Hepatocyte (in vitro differentiated cells): ENCODE measurements at regions not wholly inside any gene's neighbourhood (a gene's known extent, or its start where the extent isn't known, plus 50 kb on each side); places are given as distances from the start of the nearest gene placed in this dataset.
A peak's percentile ranks its signal among the peaks of the same experiment; 100 is the strongest.

ENCODE experiments used
- DNase-seq: peaks from one replicate; pipeline ENCODE4 v3.0.0-alpha.2; 2016; ENCODE audit warnings: low spot score
- H2AFZ ChIP-seq: fragments of 200-600 bp; sonication (generic); 2 replicates; pipeline ENCODE4 v1.6.0; 2016; ENCODE audit warnings: antibody characterized with exemption, mild to moderate bottlenecking
- H3K27ac ChIP-seq: fragments of 200-600 bp; sonication (generic); 2 replicates; pipeline ENCODE4 v1.5.1; 2016; ENCODE audit warnings: mild to moderate bottlenecking
- H3K27me3 ChIP-seq: fragments of 200-600 bp; sonication (generic); 2 replicates; pipeline ENCODE4 v1.6.1; 2016
- H3K36me3 ChIP-seq: fragments of 200-600 bp; sonication (generic); replicated peaks from 2 replicates; pipeline ENCODE4 v1.5.1; 2016; ENCODE audit warnings: low read depth; ENCODE audit not compliant: insufficient read depth
- H3K4me1 ChIP-seq: fragments of 200-600 bp; sonication (generic); 2 replicates; pipeline ENCODE4 v1.5.1; 2016; ENCODE audit warnings: mild to moderate bottlenecking, moderate library complexity; ENCODE audit not compliant: insufficient read depth
- H3K4me2 ChIP-seq: fragments of 200-600 bp; sonication (generic); 2 replicates; pipeline ENCODE4 v1.6.0; 2016
- H3K4me3 ChIP-seq: fragments of 200-600 bp; sonication (generic); 2 replicates; pipeline ENCODE4 v1.5.1; 2016; ENCODE audit warnings: mild to moderate bottlenecking
- H3K79me2 ChIP-seq: fragments of 200-600 bp; sonication (generic); 2 replicates; pipeline ENCODE4 v1.6.0; 2017; ENCODE audit warnings: mild to moderate bottlenecking
- H3K9me2 ChIP-seq: fragments of 200-600 bp; sonication (generic); replicated peaks from 2 replicates; pipeline ENCODE4 v1.6.0; 2017; ENCODE audit warnings: mild to moderate bottlenecking; ENCODE audit not compliant: insufficient read depth
- H3K9me3 ChIP-seq: fragments of 200-600 bp; sonication (generic); 2 replicates; pipeline ENCODE4 v1.5.1; 2016; ENCODE audit warnings: low read depth, mild to moderate bottlenecking
- H4K20me1 ChIP-seq: fragments of 200-600 bp; sonication (generic); 2 replicates; pipeline ENCODE4 v1.6.0; 2016; ENCODE audit warnings: mild to moderate bottlenecking; ENCODE audit not compliant: insufficient read depth, poor library complexity, severe bottlenecking
- CTCF ChIP-seq: fragments of 200-600 bp; sonication (generic); IDR thresholded peaks from 2 replicates; pipeline ENCODE4 v1.5.1; 2016; ENCODE audit warnings: antibody characterized with exemption, mild to moderate bottlenecking; ENCODE audit not compliant: poor library complexity
- EZH2 ChIP-seq: fragments of 200-600 bp; sonication (generic); IDR thresholded peaks from 2 replicates; pipeline ENCODE4 v1.6.1; 2016; ENCODE audit warnings: antibody characterized with exemption, mild to moderate bottlenecking, borderline replicate concordance
- EZH2phosphoT487 ChIP-seq: fragments of 200-600 bp; sonication (generic); IDR thresholded peaks from one replicate; pipeline ENCODE4 v1.6.1; 2018; ENCODE audit warnings: antibody characterized with exemption, mild to moderate bottlenecking, low read depth, moderate library complexity; ENCODE audit not compliant: unreplicated experiment, severe bottlenecking
- WGBS: methylation state at CpG from one replicate; pipeline ENCODE4 v1.1.6; 2016; ENCODE audit warnings: low lambda C conversion rate; ENCODE audit errors: missing lambda C conversion rate; 5-methylcytosine and 5-hydroxymethylcytosine counted together

GRCh38 chr12:45535610-45536180, 193.8 kb upstream of the ARID2 start:
- Histone ChIP-seq H3K79me2 (no peaks in the 10 kb centered on the region), H3K9me2 (no peaks in the 10 kb centered on the region), H3K27me3 (no peaks in the 10 kb centered on the region), H3K4me2 (no peak overlapping the region), H2AFZ (no peak overlapping the region), H3K4me3 (no peak overlapping the region), H4K20me1 (no peaks in the 10 kb centered on the region), H3K9me3 (no peaks in the 10 kb centered on the region), H3K27ac (no peak overlapping the region), H3K4me1 (no peaks in the 10 kb centered on the region), H3K36me3 (no peaks in the 10 kb centered on the region)
- DNase-seq: no peak
- TF ChIP-seq EZH2phosphoT487 (no peak), CTCF (no peak), EZH2 (no peak)

DNA sequence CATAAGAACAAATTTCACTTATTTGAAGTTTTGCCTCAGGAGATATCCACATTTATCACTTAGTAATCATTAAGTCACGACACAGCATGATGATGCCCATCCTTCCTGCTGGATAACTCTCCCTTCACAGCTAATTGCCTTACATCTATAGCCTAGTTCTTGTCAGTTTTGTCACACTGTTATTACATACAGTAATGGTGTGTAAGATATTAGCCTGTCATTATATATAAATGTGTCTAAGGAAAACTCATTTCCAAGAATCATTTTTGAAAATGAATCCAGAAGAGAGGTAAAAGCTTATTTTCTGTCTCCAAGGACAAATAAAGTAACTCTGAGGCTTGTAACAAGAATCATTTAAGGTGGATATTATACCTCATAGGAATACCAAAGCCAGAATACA, 193.2 kb upstream of the ARID2 start:
- 82% methylated on average over 1 of the region's 1 CpG for WGBS
- TF ChIP-seq EZH2 (no peak), EZH2phosphoT487 (no peak), CTCF (no peak)
- H3K27ac ChIP-seq: no peak overlapping the region
- no peaks in the 10 kb centered on the region for H3K9me2 ChIP-seq
- H3K4me2 ChIP-seq: no peak overlapping the region
- H3K36me3 ChIP-seq: no peaks in the 10 kb centered on the region
- H3K27me3 ChIP-seq: no peaks in the 10 kb centered on the region
- H3K9me3 ChIP-seq: no peaks in the 10 kb centered on the region
- H3K4me1 ChIP-seq: no peaks in the 10 kb centered on the region
- no peaks in the 10 kb centered on the region for H4K20me1 ChIP-seq
- no peak overlapping the region for H3K4me3 ChIP-seq
- H3K79me2 ChIP-seq: no peaks in the 10 kb centered on the region
- no peak overlapping the region for H2AFZ ChIP-seq
- no peak for DNase-seq

GRCh38 chr12:45540661-45541341, 188.7 kb upstream of the ARID2 start:
- no peaks in the 10 kb centered on the region for H3K36me3 ChIP-seq
- H3K27me3 ChIP-seq: no peaks in the 10 kb centered on the region
- H3K4me1 ChIP-seq: no peaks in the 10 kb centered on the region
- no peak overlapping the region for H3K4me3 ChIP-seq
- 86% methylated on average over 1 of the region's 1 CpG for WGBS
- TF ChIP-seq EZH2: no peak
- TF ChIP-seq EZH2phosphoT487: no peak
- no peak for TF ChIP-seq CTCF
- no peak overlapping the region for H2AFZ ChIP-seq
- no peaks in the 10 kb centered on the region for H4K20me1 ChIP-seq
- DNase-seq: no peak
- no peaks in the 10 kb centered on the region for H3K9me2 ChIP-seq
- no peak overlapping the region for H3K4me2 ChIP-seq
- no peaks in the 10 kb centered on the region for H3K79me2 ChIP-seq
- no peaks in the 10 kb centered on the region for H3K9me3 ChIP-seq
- H3K27ac ChIP-seq: no peak overlapping the region

DNA sequence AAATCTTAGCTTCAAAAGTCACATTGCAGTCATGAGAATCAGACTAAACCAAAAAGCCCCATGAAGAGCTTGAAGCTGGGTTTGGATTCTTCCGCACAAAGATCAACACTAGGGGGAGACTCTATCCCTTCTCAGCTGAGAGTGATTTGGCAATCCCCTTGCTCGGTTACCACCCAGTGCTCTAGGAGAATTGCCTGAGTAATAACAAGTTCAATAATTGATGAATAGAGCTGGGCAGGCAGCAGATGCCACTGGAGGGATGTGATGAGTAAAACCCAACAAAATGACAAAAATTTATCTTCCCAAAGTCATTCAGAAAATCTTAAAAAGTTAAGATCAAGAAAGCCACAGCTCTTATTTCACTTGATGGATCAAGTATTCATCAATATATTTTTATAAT, 185.6 kb upstream of the ARID2 start:
- no peaks in the 10 kb centered on the region for H3K27me3 ChIP-seq
- no peaks in the 10 kb centered on the region for H3K79me2 ChIP-seq
- no peak overlapping the region for H2AFZ ChIP-seq
- TF ChIP-seq EZH2phosphoT487 (no peak), CTCF (peak; percentile 80), EZH2 (no peak)
- H3K4me3 ChIP-seq: no peak overlapping the region
- H3K27ac ChIP-seq: no peak overlapping the region
- H3K36me3 ChIP-seq: no peaks in the 10 kb centered on the region
- H4K20me1 ChIP-seq: no peaks in the 10 kb centered on the region
- H3K4me2 ChIP-seq: no peak overlapping the region
- DNase-seq: peak; percentile 83
- no peaks in the 10 kb centered on the region for H3K9me3 ChIP-seq
- peaks cover 6% of the 10 kb centered on the region for H3K4me1 ChIP-seq
- H3K9me2 ChIP-seq: no peaks in the 10 kb centered on the region
- WGBS: 0% methylated on average over 2 of the region's 2 CpGs
